Activated CD8-positive, alpha-beta memory T cell treated with anti-CD3 and anti-CD28 coated beads, Interleukin-2, amount 50 U/mL, for 48 hours (primary cell): ENCODE measurements at regions not wholly inside any gene's neighbourhood (a gene's known extent, or its start where the extent isn't known, plus 50 kb on each side); places are given as distances from the start of the nearest gene placed in this dataset.
"Not testable (repeated sequence)": the region's sequence is repeated elsewhere in the genome, so short reads cannot be mapped to it uniquely, and the experiment has no call there.

ENCODE experiments used
- DNase-seq: peaks from one replicate; pipeline ENCODE4 v3.0.0-alpha.2; 2020

DNA sequence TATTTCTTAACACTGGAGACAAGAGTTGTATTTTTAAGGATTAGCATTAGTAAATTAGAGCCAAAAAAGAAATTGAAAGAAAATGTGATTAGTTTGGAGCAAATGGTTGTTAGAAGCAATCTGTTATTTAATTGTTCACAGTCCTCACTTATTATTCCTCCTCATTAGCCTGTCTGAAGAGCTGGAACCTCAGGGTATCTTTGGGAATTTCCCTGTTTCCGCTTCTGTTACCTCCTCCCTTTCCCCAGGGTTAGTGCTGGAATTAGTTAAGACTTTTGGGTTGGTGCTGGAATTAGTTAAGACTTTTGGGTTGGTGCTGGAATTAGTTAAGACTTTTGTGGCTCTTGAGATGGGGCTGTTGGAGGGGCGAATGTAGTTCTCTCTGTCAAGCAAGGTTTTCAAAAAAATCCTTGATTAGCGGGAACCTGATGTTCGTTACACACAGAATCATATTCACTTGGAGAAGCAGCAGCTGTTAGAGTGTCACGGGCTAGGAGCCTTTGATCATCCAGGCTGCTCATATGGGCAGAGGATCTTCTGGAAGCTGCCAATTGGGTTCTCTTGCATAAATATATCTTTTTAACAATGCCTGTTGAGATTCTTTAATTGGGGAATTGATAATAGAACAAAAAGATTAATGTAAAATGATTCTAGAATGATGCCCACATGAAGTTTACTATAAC is 251.0 kb upstream of the NPSR1 start:
- no peak for DNase-seq

- DNase-seq: no peak
These were observed 250.4 kb upstream of the NPSR1 start for GRCh38 chr7:34407586-34407985.

DNA sequence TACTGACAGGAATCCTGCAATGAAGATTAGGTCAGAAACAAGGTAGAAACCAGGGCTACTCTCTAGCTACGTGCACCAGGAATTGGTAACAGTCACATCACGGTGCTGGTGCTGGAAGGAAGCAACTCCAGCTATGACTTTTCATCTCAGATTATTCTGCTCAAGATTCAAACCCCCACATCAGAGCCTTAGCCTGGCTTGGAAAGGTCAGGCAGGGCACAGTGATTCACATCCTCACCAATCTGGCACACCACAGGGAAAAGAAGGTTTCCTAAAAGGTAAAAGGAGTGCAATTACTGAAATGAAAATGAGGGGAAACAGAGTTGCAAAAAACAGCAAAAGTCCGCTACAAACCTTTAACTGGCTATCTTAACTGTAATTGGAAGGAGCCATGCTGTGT is 240.2 kb upstream of the NPSR1 start:
- DNase-seq: no peak

DNA sequence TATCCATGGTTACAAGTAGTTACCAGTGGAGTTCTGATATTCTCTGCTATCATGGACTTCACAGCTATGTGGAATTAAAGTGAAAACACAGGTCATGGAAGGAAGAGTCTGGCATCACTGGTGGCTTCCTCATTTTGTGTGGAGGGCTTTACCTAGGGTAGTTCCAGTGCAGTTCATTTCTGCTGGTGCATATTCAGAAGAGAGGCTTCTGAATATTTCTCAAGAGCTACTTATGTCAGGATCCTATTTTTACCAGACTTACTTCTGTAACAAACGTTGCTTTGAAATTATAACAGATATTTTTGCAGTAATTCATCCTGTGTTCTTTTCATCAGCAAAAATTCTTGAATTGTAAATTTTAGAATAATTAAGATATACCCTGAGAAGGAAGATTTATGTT is 236.5 kb upstream of the NPSR1 start:
- DNase-seq: no peak

DNA sequence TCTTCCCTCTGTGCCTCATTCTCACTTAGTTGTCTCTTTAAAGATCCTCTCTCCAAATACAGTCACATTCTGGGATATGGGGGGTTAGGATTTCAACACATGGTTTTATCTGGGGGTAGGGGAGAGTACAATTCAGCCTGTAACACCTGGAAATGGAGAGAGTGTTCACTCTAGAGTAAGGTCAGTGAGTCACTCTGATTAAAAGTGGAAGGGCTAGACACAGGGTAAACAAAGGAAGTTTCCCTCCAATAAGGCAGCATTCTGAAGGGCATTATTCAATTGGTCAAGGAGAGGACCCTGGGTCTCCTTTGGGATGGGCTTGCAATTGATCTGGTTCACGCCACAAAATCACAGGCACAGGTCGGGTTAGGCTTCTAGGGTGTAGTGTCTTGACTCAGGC is 232.8 kb upstream of the NPSR1 start:
- DNase-seq: no peak

GRCh38 chr7:34425631-34426384 is 232.2 kb upstream of the NPSR1 start:
- no peak for DNase-seq

DNA sequence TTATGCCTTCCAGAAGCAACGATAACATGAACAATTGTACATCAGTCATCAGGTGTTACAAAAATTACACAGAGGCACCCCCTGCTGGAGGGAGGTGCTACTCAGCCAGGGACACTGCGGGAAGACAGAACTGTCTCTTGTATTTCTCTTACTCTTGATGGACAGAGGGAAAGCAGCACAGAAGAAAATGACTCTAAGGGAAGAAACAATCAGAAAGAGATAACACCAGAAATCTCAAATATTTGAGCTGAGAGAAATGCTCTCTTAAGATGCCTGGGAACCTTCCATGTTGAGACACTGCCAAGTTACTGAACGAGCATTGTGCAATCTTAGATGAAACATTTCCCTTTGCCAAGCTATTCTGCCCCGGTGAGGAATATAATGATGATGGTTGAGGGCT is 227.6 kb upstream of the NPSR1 start:
- DNase-seq: no peak

GRCh38 chr7:34438436-34438835 is 219.6 kb upstream of the NPSR1 start:
- no peak for DNase-seq

DNA sequence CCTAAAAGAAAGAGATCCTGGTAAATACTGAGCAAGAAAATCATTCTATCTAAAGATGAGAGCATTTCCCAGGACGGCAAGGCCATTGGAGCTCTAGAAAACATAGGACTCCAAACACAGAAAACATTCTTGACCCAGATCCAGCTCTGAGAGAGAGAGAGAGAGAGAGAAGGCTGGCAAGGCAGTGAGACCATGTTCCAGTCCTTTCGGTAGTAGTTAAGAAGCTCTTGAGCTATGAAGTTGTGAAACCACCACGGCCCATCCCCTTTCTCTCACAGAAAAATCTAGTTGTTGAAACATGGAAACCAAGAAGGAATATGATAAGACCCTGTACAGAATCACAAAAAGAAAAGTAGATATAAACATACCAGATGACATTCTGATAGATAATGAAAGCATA is 212.4 kb upstream of the NPSR1 start:
- DNase-seq: no peak

DNA sequence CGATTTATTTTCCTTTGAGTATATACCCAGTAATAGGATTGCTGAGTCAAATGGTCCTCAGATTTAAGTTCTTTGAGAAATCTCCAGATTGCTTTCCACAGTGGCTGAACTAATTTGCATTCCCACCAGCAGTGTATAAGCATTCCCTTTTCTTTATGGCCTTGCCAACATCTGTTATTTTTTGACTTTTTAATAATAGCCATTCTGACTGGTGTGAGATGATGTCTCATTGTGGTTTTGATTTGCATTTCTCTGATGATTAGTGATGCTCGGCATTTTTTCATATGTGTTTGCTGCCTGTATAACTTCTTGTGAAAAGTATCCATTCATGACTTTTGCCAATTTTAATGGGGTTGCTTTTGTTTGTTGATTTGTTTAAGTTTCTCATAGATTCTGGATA is 209.5 kb upstream of the NPSR1 start:
- not testable (repeated sequence) for DNase-seq

DNA sequence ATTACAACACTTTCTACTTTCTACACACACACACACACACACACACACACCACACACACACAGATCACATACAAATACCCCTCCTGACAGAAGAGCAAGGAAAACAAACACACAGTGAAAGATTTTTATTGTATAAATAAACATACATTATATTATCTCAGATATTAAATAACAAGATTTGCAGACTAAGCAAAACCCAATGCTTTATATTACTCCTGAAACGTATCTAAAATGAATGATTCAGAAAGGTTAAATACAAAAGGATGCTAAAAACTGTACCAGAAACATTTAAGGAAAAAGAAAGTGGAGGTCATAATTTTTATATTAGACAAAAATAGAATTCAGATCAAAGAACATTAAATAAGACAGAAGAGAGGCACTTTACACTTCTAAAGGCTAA is 208.3 kb upstream of the NPSR1 start:
- DNase-seq: no peak

GRCh38 chr7:34451183-34451582 is 206.8 kb upstream of the NPSR1 start:
- DNase-seq: no peak

GRCh38 chr7:34451923-34452322 is 206.1 kb upstream of the NPSR1 start:
- no peak for DNase-seq

GRCh38 chr7:34452363-34452762 is 205.7 kb upstream of the NPSR1 start:
- no peak for DNase-seq

GRCh38 chr7:34453150-34453549 is 204.9 kb upstream of the NPSR1 start:
- DNase-seq: no peak

DNA sequence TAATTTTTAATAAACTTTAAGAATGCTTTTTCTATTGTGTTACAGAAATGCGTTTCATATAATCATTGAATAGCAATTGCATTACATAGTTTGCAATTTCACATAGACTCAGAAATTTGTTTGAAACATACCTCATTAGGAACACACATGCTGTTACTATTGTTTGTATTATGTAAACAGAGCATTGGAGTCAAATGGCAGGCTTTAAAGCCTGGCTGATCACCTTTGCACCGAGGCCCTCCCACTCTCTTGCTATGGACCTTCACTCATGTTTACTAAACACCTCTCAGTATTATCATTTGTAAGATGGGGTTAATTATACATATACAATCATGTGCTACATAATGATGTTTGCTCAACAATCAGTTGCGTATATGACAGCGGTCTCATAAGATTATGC is 203.6 kb upstream of the NPSR1 start:
- no peak for DNase-seq

DNA sequence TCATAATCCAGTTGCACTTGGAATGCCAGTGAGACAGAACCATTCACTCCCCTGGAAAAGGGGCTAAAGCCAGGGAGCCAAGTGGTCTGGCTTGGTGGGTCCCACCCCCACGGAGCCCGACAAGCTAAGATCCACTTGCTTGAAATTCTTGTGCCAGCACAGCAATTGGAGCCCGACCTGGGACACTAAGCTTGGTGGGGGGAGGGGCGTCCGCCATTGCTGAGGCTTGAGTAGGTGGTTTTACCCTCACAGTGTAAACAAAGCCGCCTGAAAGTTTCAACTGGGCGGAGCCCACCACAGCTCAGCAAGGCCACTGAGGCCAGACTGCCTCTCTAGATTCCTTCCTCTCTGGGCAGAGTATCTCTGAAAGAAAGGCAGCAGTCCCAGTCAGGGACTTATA is 200.7 kb upstream of the NPSR1 start:
- no peak for DNase-seq

DNA sequence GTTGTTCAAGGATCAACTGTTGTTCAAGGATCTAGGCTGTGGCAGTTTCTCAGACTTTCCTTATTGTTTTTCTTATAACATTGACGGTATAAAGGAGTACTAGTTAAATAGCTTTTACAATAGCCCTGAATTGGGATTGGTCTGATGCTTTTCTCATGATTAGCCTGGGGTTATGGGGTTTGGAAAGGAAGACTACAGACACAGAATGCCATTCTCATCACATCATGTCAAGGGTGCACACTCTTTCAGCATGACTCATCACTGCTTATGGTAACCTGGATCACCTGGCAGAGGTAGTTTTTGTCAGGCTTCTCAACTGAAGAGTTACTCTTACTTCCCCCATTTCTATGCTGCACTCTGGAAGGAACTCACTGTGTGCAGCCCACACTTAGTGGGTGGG is 194.2 kb upstream of the NPSR1 start:
- no peak for DNase-seq

GRCh38 chr7:34471844-34472243 is 186.2 kb upstream of the NPSR1 start:
- DNase-seq: no peak

GRCh38 chr7:34486371-34486770 is 171.6 kb upstream of the NPSR1 start:
- no peak for DNase-seq

- DNase-seq: no peak
These were observed 170.5 kb upstream of the NPSR1 start for GRCh38 chr7:34487391-34488115.

DNA sequence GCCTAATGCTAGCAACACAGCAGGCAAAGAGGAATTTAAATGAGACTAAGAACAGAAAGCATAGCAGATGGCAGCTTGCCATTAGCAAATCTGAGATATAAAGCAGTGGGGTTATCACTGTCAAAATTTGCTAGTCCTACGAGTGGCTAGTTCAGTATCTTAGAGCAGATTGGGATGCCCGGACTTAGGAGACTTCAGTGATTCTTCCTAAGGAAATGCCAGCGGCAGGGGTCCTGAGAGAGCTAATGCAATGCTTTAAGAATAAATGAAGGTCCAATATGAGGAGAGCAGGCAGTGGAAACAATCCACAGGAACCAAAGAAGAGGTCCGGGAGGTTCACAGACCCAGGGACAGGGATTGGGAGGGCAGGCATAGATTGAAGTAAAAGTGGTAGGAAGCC is 169.3 kb upstream of the NPSR1 start:
- no peak for DNase-seq

- DNase-seq: no peak
These were observed 166.1 kb upstream of the NPSR1 start for GRCh38 chr7:34491899-34492298.

GRCh38 chr7:34493752-34494151 is 164.3 kb upstream of the NPSR1 start:
- DNase-seq: no peak
